ENCODE measurements at regions not wholly inside any gene's neighbourhood (a gene's known extent, or its start where the extent isn't known, plus 50 kb on each side); places are given as distances from the start of the nearest gene placed in this dataset.
"Not testable (repeated sequence)": the region's sequence is repeated elsewhere in the genome, so short reads cannot be mapped to it uniquely, and the experiment has no call there.

GRCh38 chr13:83153848-83154247, 728.4 kb downstream of the SLITRK1 start:
- ATAC-seq (ENCODE audit: low FRiP score), result no peak
- no peak for TF ChIP-seq CTCF (IDR thresholded peaks at IDR 0.05)
- DNase-seq (ENCODE audit: low spot score), result no peak

GRCh38 chr13:83151308-83151660, 731.0 kb downstream of the SLITRK1 start:
- DNase-seq (ENCODE audit: low spot score) (no peak), ATAC-seq (ENCODE audit: low FRiP score) (no peak)
- no peak for TF ChIP-seq CTCF (IDR thresholded peaks at IDR 0.05)

- ATAC-seq (ENCODE audit: low FRiP score), result no peak
- no peak for TF ChIP-seq CTCF (IDR thresholded peaks at IDR 0.05)
- no peak for DNase-seq (ENCODE audit: low spot score)
Observed at GRCh38 chr13:83150616-83151307, 731.5 kb downstream of the SLITRK1 start.

- no peak for TF ChIP-seq CTCF (IDR thresholded peaks at IDR 0.05)
- no peak for DNase-seq (ENCODE audit: low spot score)
- no peak for ATAC-seq (ENCODE audit: low FRiP score)
Observed at GRCh38 chr13:83136660-83137059, 745.6 kb downstream of the SLITRK1 start.

DNA sequence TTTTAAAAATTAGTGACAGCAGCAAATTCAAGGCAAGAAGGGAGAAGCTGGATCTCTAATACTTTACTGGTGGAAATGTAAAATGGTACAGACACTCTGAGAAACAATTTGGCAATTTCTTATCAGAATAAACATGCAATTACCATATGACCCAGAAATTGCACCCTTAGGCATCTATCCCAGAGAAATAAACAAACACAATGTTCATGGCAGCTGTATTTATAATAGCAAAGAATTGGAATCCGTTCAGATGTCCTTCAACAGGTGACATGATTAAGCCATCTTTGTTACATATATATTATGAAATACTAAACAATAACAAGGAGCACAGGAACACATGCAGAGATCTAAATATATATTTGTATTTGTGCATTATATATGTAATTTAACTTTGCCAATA, 756.5 kb downstream of the SLITRK1 start:
- ATAC-seq (ENCODE audit: low FRiP score) (no peak), DNase-seq (ENCODE audit: low spot score) (no peak)
- no peak for TF ChIP-seq CTCF (IDR thresholded peaks at IDR 0.05)

DNA sequence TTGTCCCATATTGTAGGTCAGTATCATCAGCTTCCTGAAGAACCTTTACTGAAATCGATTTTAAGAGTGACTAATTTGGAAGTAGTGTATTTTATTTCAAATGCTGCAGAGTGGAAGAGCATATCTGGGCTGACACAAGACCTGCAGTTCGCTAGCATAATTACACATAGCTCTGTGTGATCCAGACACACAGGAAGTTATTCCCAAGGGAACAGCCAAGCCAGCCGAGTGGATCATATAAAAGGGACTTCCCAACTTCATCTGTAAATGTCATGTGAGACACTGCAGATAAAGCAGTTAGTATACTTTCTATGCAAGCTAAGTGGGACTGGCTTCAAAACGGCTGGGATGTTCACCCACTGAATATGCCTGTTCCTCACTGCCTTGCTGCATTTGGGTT, 760.4 kb downstream of the SLITRK1 start:
- DNase-seq (ENCODE audit: low spot score) (no peak), ATAC-seq (ENCODE audit: low FRiP score) (no peak)
- no peak for TF ChIP-seq CTCF (IDR thresholded peaks at IDR 0.05)

DNA sequence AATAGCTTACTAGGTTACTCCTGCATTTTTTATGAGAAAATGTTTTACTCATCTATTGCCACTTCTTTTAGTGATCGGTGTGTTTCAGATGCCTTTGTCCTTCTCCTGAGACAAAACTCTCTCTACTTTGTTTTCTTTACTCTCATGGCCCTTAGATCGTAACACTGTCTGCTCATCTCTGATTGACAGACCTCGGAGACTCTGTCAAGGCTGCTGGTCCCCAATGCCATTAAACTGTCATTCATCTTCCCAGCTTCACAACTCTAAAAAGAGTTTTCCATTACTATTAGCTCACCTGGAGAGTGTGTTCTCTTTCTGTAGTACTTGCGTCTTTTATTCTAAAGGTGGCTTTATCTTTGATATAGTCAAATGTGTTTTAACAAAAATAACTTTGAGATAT, 765.2 kb downstream of the SLITRK1 start:
- TF ChIP-seq CTCF (IDR thresholded peaks at IDR 0.05), result no peak
- ATAC-seq (ENCODE audit: low FRiP score) (no peak), DNase-seq (ENCODE audit: low spot score) (no peak)

DNA sequence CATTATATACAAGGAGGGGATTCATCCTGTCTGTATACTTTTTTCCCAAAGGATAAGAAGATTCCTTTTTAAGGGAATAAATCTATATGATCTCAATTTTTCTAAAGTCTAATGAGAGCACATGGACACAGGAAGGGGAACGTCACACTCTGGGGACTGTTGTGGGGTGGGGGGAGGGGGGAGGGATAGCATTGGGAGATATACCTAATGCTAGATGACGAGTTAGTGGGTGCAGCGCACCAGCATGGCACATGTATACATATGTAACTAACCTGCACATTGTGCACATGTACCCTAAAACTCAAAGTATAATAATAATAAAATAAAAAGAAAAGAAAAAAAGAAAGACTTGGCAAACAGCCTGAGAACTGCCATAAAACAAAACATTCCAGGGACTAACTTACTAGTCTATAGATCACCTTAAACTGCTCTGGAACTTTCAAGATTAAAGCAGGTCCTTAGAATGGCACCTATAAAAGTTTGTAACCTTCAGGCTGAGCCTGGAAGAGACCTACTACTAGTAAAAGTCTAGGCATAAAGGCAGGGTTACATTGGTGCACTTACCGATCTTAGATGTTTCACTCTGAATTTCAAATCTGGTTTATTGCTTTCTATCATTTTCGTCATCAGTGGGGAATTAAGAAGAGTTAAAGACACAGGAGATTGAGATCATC, 780.6 kb downstream of the SLITRK1 start:
- not testable (repeated sequence) for ATAC-seq (ENCODE audit: low FRiP score); DNase-seq (ENCODE audit: low spot score)

Data from omental fat pad (tissue), 3 donors.